ENCODE measurements at regions not wholly inside any gene's neighbourhood (a gene's known extent, or its start where the extent isn't known, plus 50 kb on each side); places are given as distances from the start of the nearest gene placed in this dataset.
"Not testable (repeated sequence)": the region's sequence is repeated elsewhere in the genome, so short reads cannot be mapped to it uniquely, and the experiment has no call there.

GRCh38 chr4:100034023-100034664 is 84.1 kb upstream of the H2AZ1 start:
- DNase-seq (ENCODE audit: low read depth in 2 of 2), result no peak

- no peak for DNase-seq (ENCODE audit: low read depth in 2 of 2)
Measured at GRCh38 chr4:100026066-100026465, 76.0 kb upstream of the H2AZ1 start.

- DNase-seq (ENCODE audit: low read depth in 2 of 2), result no peak
Measured at GRCh38 chr4:100023800-100024199, 73.7 kb upstream of the H2AZ1 start.

GRCh38 chr4:100022792-100023222 is 72.7 kb upstream of the H2AZ1 start:
- DNase-seq (ENCODE audit: low read depth in 2 of 2), result no peak

- DNase-seq (ENCODE audit: low read depth in 2 of 2), result no peak
Measured at GRCh38 chr4:100019821-100020220, 69.7 kb upstream of the H2AZ1 start.

- no peak for DNase-seq (ENCODE audit: low read depth in 2 of 2)
Measured at GRCh38 chr4:100017637-100018310, 67.7 kb upstream of the H2AZ1 start.

GRCh38 chr4:100016191-100016590 is 66.1 kb upstream of the H2AZ1 start:
- DNase-seq (ENCODE audit: low read depth in 2 of 2), result no peak

GRCh38 chr4:100014616-100015015 is 64.5 kb upstream of the H2AZ1 start:
- DNase-seq (ENCODE audit: low read depth in 2 of 2), result no peak

GRCh38 chr4:100009490-100009889 is 59.4 kb upstream of the H2AZ1 start:
- DNase-seq (ENCODE audit: low read depth in 2 of 2), result no peak

GRCh38 chr4:100008048-100008447 is 58.0 kb upstream of the H2AZ1 start:
- no peak for DNase-seq (ENCODE audit: low read depth in 2 of 2)

- DNase-seq (ENCODE audit: low read depth in 2 of 2), result not testable (repeated sequence)
Measured at GRCh38 chr4:100006161-100006560, 56.1 kb upstream of the H2AZ1 start.

Data from stimulated activated CD8-positive, alpha-beta memory T cell treated with anti-CD3 and anti-CD28 coated beads, Interleukin-7, amount 100 ng/mL, for 4 hours (primary cell).